NT2/D1 (cell line): ENCODE measurements at regions not wholly inside any gene's neighbourhood (a gene's known extent, or its start where the extent isn't known, plus 50 kb on each side); places are given as distances from the start of the nearest gene placed in this dataset.

ENCODE experiments used
- DNase-seq: peaks from one replicate; pipeline ENCODE4 v3.0.0-alpha.2; 2011; ENCODE audit warnings: low read depth, low spot score
- H3K27me3 ChIP-seq: 2 replicates; pipeline ENCODE4 v1.6.0; 2011; ENCODE audit warnings: mild to moderate bottlenecking; ENCODE audit not compliant: insufficient read length, insufficient read depth
- H3K36me3 ChIP-seq: 2 replicates; pipeline ENCODE4 v1.6.1; 2011; ENCODE audit warnings: mild to moderate bottlenecking, low read length, mixed read lengths; ENCODE audit not compliant: insufficient read depth, insufficient read length
- H3K4me1 ChIP-seq: 2 replicates; pipeline ENCODE4 v1.5.1; 2011; ENCODE audit not compliant: insufficient read depth, insufficient read length
- H3K4me3 ChIP-seq: 2 replicates; pipeline ENCODE4 v1.5.1; 2011; ENCODE audit warnings: low read depth; ENCODE audit not compliant: insufficient read length
- H3K9ac ChIP-seq: 2 replicates; pipeline ENCODE4 v1.6.0; 2011; ENCODE audit warnings: low read depth; ENCODE audit not compliant: insufficient read length
- H3K9me3 ChIP-seq: 2 replicates; pipeline ENCODE4 v1.5.1; 2011; ENCODE audit warnings: mild to moderate bottlenecking, low read length; ENCODE audit not compliant: insufficient read depth
- SUZ12 ChIP-seq: IDR thresholded peaks from 2 replicates; pipeline ENCODE4 v1.6.1; 2011; ENCODE audit not compliant: insufficient read length, insufficient read depth; ENCODE audit errors: extremely low read depth
- YY1 ChIP-seq: IDR thresholded peaks from 2 replicates; pipeline ENCODE4 v1.6.1; 2011; ENCODE audit not compliant: insufficient read length, insufficient read depth
- ZNF274 ChIP-seq: IDR thresholded peaks from 2 replicates; pipeline ENCODE4 v1.6.1; 2011; ENCODE audit warnings: mild to moderate bottlenecking, low read depth, low read length

GRCh38 chr15:46489276-46489675, 854.4 kb downstream of the SQOR start:
- TF ChIP-seq ZNF274: no peak
- TF ChIP-seq YY1: no peak
- no peak for TF ChIP-seq SUZ12
- Histone ChIP-seq H3K36me3 (no peaks in the 10 kb centered on the region), H3K9me3 (no peaks in the 10 kb centered on the region), H3K4me3 (no peak overlapping the region), H3K9ac (no peak overlapping the region), H3K27me3 (no peaks in the 10 kb centered on the region), H3K4me1 (no peaks in the 10 kb centered on the region)
- DNase-seq: no peak

- TF ChIP-seq ZNF274: no peak
- no peak for TF ChIP-seq SUZ12
- TF ChIP-seq YY1: no peak
- no peaks in the 10 kb centered on the region for H3K4me1 ChIP-seq
- H3K9me3 ChIP-seq: no peaks in the 10 kb centered on the region
- no peak overlapping the region for H3K9ac ChIP-seq
- H3K27me3 ChIP-seq: no peaks in the 10 kb centered on the region
- no peak for DNase-seq
- no peak overlapping the region for H3K4me3 ChIP-seq
- H3K36me3 ChIP-seq: no peaks in the 10 kb centered on the region
Observed at GRCh38 chr15:46496491-46497115, 861.8 kb downstream of the SQOR start.

GRCh38 chr15:46502667-46503066, 867.8 kb downstream of the SQOR start:
- no peaks in the 10 kb centered on the region for H3K4me1 ChIP-seq
- H3K27me3 ChIP-seq: no peaks in the 10 kb centered on the region
- no peak for TF ChIP-seq ZNF274
- TF ChIP-seq YY1: no peak
- TF ChIP-seq SUZ12: no peak
- no peaks in the 10 kb centered on the region for H3K9me3 ChIP-seq
- no peak overlapping the region for H3K4me3 ChIP-seq
- no peaks in the 10 kb centered on the region for H3K36me3 ChIP-seq
- DNase-seq: no peak
- no peak overlapping the region for H3K9ac ChIP-seq

GRCh38 chr15:46518381-46518780, 883.6 kb downstream of the SQOR start:
- Histone ChIP-seq H3K27me3 (no peaks in the 10 kb centered on the region), H3K9me3 (no peaks in the 10 kb centered on the region), H3K36me3 (no peaks in the 10 kb centered on the region), H3K4me3 (no peak overlapping the region), H3K4me1 (no peaks in the 10 kb centered on the region), H3K9ac (no peak overlapping the region)
- TF ChIP-seq ZNF274 (no peak), YY1 (no peak), SUZ12 (no peak)
- DNase-seq: no peak

GRCh38 chr15:46523701-46524100, 888.9 kb downstream of the SQOR start:
- no peaks in the 10 kb centered on the region for H3K27me3 ChIP-seq
- H3K4me3 ChIP-seq: no peak overlapping the region
- TF ChIP-seq ZNF274 (no peak), YY1 (no peak), SUZ12 (no peak)
- H3K9me3 ChIP-seq: no peaks in the 10 kb centered on the region
- H3K9ac ChIP-seq: no peak overlapping the region
- H3K4me1 ChIP-seq: no peaks in the 10 kb centered on the region
- H3K36me3 ChIP-seq: no peaks in the 10 kb centered on the region
- DNase-seq: no peak

GRCh38 chr15:46525984-46526725, 891.3 kb downstream of the SQOR start:
- no peaks in the 10 kb centered on the region for H3K4me1 ChIP-seq
- H3K9ac ChIP-seq: no peak overlapping the region
- DNase-seq: no peak
- TF ChIP-seq SUZ12 (no peak), ZNF274 (no peak), YY1 (no peak)
- no peaks in the 10 kb centered on the region for H3K36me3 ChIP-seq
- no peaks in the 10 kb centered on the region for H3K9me3 ChIP-seq
- H3K27me3 ChIP-seq: no peaks in the 10 kb centered on the region
- no peak overlapping the region for H3K4me3 ChIP-seq

- no peaks in the 10 kb centered on the region for H3K9me3 ChIP-seq
- H3K4me1 ChIP-seq: no peaks in the 10 kb centered on the region
- no peak overlapping the region for H3K4me3 ChIP-seq
- DNase-seq: no peak
- no peaks in the 10 kb centered on the region for H3K27me3 ChIP-seq
- TF ChIP-seq ZNF274 (no peak), YY1 (no peak), SUZ12 (no peak)
- H3K9ac ChIP-seq: no peak overlapping the region
- no peaks in the 10 kb centered on the region for H3K36me3 ChIP-seq
Observed at GRCh38 chr15:46526726-46527110, 891.9 kb downstream of the SQOR start.
